Caco-2 (cell line): ENCODE measurements at regions not wholly inside any gene's neighbourhood (a gene's known extent, or its start where the extent isn't known, plus 50 kb on each side); places are given as distances from the start of the nearest gene placed in this dataset.
A peak's percentile ranks its signal among the peaks of the same experiment; 100 is the strongest.

Experiments used
- BruUV-seq: library from RNA; stranded (reverse); fragments of 400-500 nt; replicated peaks from 2 replicates; lab custom pipeline; 2021; lab: Mats Ljungman, UMichigan
- CTCF ChIA-PET: fragments of 300-600 bp; sonication (Branson Sonifier 250); formaldehyde crosslinking; loops from one replicate; lab custom pipeline; 2022; ENCODE audit warnings: antibody characterized with exemption; lab: Charles Lee
- POLR2A ChIA-PET: fragments of 300-600 bp; sonication (Branson Sonifier 250); formaldehyde crosslinking; loops from one replicate; lab custom pipeline; 2022; ENCODE audit warnings: antibody characterized with exemption; lab: Charles Lee
- DNase-seq, 2 experiments: peaks; one replicate each; pipeline versions ENCODE4 v3.0.0 to v3.0.0-alpha.2; 2020 to 2022
- H3K27me3 ChIP-seq: replicated peaks from 2 replicates; pipeline ENCODE4 v1.6.0; 2011; ENCODE audit warnings: low read length; ENCODE audit not compliant: control insufficient read depth, insufficient read depth
- H3K36me3 ChIP-seq: 2 replicates; pipeline ENCODE4 v1.5.1; 2011; ENCODE audit warnings: low read length; ENCODE audit not compliant: control insufficient read depth, insufficient read depth
- H3K4me1 ChIP-seq: fragments of 250-450 bp; sonication (Bioruptor Pico); 2 replicates; pipeline ENCODE4 v1.5.1; 2020; ENCODE audit warnings: mild to moderate bottlenecking
- H3K4me3 ChIP-seq: 2 replicates; pipeline ENCODE4 v1.5.1; 2011; ENCODE audit warnings: low read depth, mild to moderate bottlenecking, control low read depth, low read length
- H3K9me3 ChIP-seq: fragments of 250-450 bp; sonication (Bioruptor Pico); 2 replicates; pipeline ENCODE4 v1.5.1; 2020; ENCODE audit warnings: mild to moderate bottlenecking, moderate library complexity
- H3K27ac Mint-ChIP-seq: one replicate; pipeline ENCODE4 v1.8.0; 2022; ENCODE audit warnings: mixed read lengths; ENCODE audit not compliant: unreplicated experiment
- H3K27me3 Mint-ChIP-seq: one replicate; pipeline ENCODE4 v1.8.0; 2022; ENCODE audit warnings: mixed read lengths; ENCODE audit not compliant: insufficient read depth, unreplicated experiment
- H3K36me3 Mint-ChIP-seq: one replicate; pipeline ENCODE4 v1.8.0; 2022; ENCODE audit warnings: mild to moderate bottlenecking, mixed read lengths; ENCODE audit not compliant: insufficient read depth, unreplicated experiment
- H3K4me1 Mint-ChIP-seq: one replicate; pipeline ENCODE4 v1.8.0; 2022; ENCODE audit warnings: low read depth, mixed read lengths; ENCODE audit not compliant: unreplicated experiment
- H3K4me3 Mint-ChIP-seq: one replicate; pipeline ENCODE4 v1.8.0; 2022; ENCODE audit warnings: mild to moderate bottlenecking, moderate library complexity, mixed read lengths; ENCODE audit not compliant: unreplicated experiment
- H3K9me3 Mint-ChIP-seq: one replicate; pipeline ENCODE4 v1.8.0; 2022; ENCODE audit warnings: mixed read lengths; ENCODE audit not compliant: unreplicated experiment
- CTCF ChIP-seq, 2 experiments: fragments of 200-600 bp in 1 of 2; IDR thresholded peaks; 1 replicate in 1 of 2; 2 replicates in 1 of 2; pipeline versions ENCODE4 v1.5.1 to v1.8.0; 2011 to 2022; ENCODE audit warnings: antibody characterized with exemption in 1 of 2, control low read depth in 1 of 2, inconsistent platforms in 1 of 2, low read depth in 1 of 2, low read length in 1 of 2, mild to moderate bottlenecking in 1 of 2, moderate library complexity in 1 of 2; ENCODE audit not compliant: insufficient read depth in 1 of 2, severe bottlenecking in 1 of 2, unreplicated experiment in 1 of 2
- intact Hi-C: fragments of 100-400 bp; cut with micrococcal nuclease; formaldehyde crosslinking; loops from one replicate; pipeline ENCODE4 v1.10.0; 2022; ENCODE audit not compliant: unreplicated experiment

DNA sequence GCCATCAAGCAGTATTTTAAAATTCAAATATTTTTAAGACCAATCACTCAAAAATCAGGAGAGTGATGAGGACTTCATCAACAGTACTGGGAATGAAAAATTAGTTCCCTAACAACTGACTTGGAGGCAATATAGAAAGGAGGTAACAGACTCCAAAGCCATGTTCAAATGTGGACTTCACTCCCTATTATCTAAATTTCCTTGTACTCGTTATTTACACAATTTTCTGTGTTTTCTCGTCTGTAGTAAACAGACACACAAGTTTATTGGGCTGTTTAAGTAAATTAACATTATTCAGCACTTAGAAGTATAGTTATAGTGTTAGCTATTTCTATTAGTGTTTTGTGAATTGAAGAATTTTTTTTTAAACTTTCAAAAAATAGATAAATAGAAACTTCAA, 159.5 kb upstream of the FTMT start:
- Histone ChIP-seq H3K36me3 (no peaks in the 10 kb centered on the region), H3K4me1 (peaks cover 48% of the 10 kb centered on the region), H3K27me3 (no peaks in the 10 kb centered on the region), H3K4me3 (no peak overlapping the region), H3K9me3 (0 out of 2 replicates have a peak, but pooled peaks cover 3% of the 10 kb centered on the region)
- peaks cover 14% of the 10 kb centered on the region for H3K4me1 Mint-ChIP-seq
- no peaks in the 10 kb centered on the region for H3K27me3 Mint-ChIP-seq
- CTCF ChIA-PET, result no interaction called here
- peak overlapping the region; percentile 3 for H3K4me3 Mint-ChIP-seq
- peaks cover 8% of the 10 kb centered on the region for H3K36me3 Mint-ChIP-seq
- no peak for DNase-seq
- no peak overlapping the region for H3K27ac Mint-ChIP-seq
- POLR2A ChIA-PET, result no interaction called here
- intact Hi-C loops, result no loop called here
- BruUV-seq, result no TSS peak
- peaks cover 25% of the 10 kb centered on the region for H3K9me3 Mint-ChIP-seq
- TF ChIP-seq CTCF (IDR thresholded peaks at IDR 0.05; ENCODE audit: insufficient read depth in 1 of 2, low read depth in 1 of 2, low read length in 1 of 2, severe bottlenecking in 1 of 2, unreplicated experiment in 1 of 2), result no peak

- no peaks in the 10 kb centered on the region for H3K27me3 Mint-ChIP-seq
- H3K27ac Mint-ChIP-seq, result no peak overlapping the region
- CTCF ChIA-PET, result no interaction called here
- POLR2A ChIA-PET, result no interaction called here
- intact Hi-C loops, result no loop called here
- H3K36me3 Mint-ChIP-seq, result peaks cover 8% of the 10 kb centered on the region
- peaks cover 15% of the 10 kb centered on the region for H3K9me3 Mint-ChIP-seq
- H3K4me3 Mint-ChIP-seq, result no peak overlapping the region
- BruUV-seq, result no TSS peak
- Histone ChIP-seq H3K36me3 (no peaks in the 10 kb centered on the region), H3K4me1 (peaks cover 40% of the 10 kb centered on the region), H3K9me3 (0 out of 2 replicates have a peak, but pooled peaks cover 3% of the 10 kb centered on the region), H3K27me3 (no peaks in the 10 kb centered on the region), H3K4me3 (no peak overlapping the region)
- DNase-seq, result no peak
- no peak for TF ChIP-seq CTCF (IDR thresholded peaks at IDR 0.05; ENCODE audit: insufficient read depth in 1 of 2, low read depth in 1 of 2, low read length in 1 of 2, severe bottlenecking in 1 of 2, unreplicated experiment in 1 of 2)
- peaks cover 10% of the 10 kb centered on the region for H3K4me1 Mint-ChIP-seq
Measured at GRCh38 chr5:121693864-121694263, 157.8 kb upstream of the FTMT start.

DNA sequence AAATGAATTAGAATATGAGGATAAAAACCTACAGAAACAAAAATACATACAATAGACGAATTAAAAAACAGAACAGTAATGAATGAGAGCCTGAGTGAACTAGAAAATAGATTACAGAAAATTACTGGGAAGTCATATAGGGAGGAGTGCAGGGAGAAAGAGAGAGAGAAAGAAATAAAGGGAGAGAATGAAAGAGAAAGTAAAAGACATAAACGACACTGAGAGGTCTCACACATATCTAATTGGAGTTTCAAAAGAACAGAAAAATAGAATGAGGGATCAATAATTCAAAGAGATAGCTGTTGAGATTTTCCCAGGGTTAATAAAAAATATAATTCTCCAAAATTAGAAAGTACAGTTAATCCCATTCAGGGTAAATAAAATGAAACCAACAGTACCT, 156.4 kb upstream of the FTMT start:
- Mint-ChIP-seq H3K4me3 (no peak overlapping the region), H3K9me3 (peaks cover 10% of the 10 kb centered on the region), H3K36me3 (peaks cover 8% of the 10 kb centered on the region), H3K4me1 (peaks cover 7% of the 10 kb centered on the region), H3K27me3 (no peaks in the 10 kb centered on the region), H3K27ac (no peak overlapping the region)
- no TSS peak for BruUV-seq
- ChIA-PET POLR2A (no interaction called here), CTCF (no interaction called here)
- TF ChIP-seq CTCF (IDR thresholded peaks at IDR 0.05; ENCODE audit: insufficient read depth in 1 of 2, low read depth in 1 of 2, low read length in 1 of 2, severe bottlenecking in 1 of 2, unreplicated experiment in 1 of 2), result no peak
- H3K27me3 ChIP-seq, result no peaks in the 10 kb centered on the region
- H3K36me3 ChIP-seq, result no peaks in the 10 kb centered on the region
- H3K4me3 ChIP-seq, result no peak overlapping the region
- H3K4me1 ChIP-seq, result peaks cover 25% of the 10 kb centered on the region
- intact Hi-C loops, result no loop called here
- 0 out of 2 replicates have a peak, but pooled peaks cover 3% of the 10 kb centered on the region for H3K9me3 ChIP-seq
- DNase-seq, result no peak
